CD14-positive monocyte (primary cell): ENCODE measurements at regions not wholly inside any gene's neighbourhood (a gene's known extent, or its start where the extent isn't known, plus 50 kb on each side); places are given as distances from the start of the nearest gene placed in this dataset.

Experiments used
- DNase-seq, 3 donors: peaks; one replicate each; pipeline ENCODE4 v3.0.0-alpha.2; 2011 to 2022
- H2AFZ ChIP-seq: 2 replicates; pipeline ENCODE4 v1.6.0; 2012; ENCODE audit warnings: mild to moderate bottlenecking, low read depth, low read length, inconsistent platforms; ENCODE audit not compliant: insufficient read depth, poor library complexity, severe bottlenecking
- H3K27ac ChIP-seq, 2 donors: 1 replicate in 1 of 2; 2 replicates in 1 of 2; pipeline ENCODE4 v1.5.1; 2012 to 2013; ENCODE audit warnings: low read length in 2 of 2, control low read depth in 1 of 2, inconsistent platforms in 1 of 2, low read depth in 1 of 2, mild to moderate bottlenecking in 1 of 2
- H3K27me3 ChIP-seq, 2 donors: one replicate each; pipeline versions ENCODE4 v1.6.0 to v1.6.1; 2011 to 2013; ENCODE audit warnings: low read length in 2 of 2; ENCODE audit not compliant: control insufficient read depth in 2 of 2, insufficient read depth in 2 of 2
- H3K36me3 ChIP-seq, 2 donors: replicated peaks in 1 of 2; 1 replicate in 1 of 2; 2 replicates in 1 of 2; pipeline versions ENCODE4 v1.5.1 to v1.6.1; 2012 to 2013; ENCODE audit warnings: low read length in 2 of 2, control low read depth in 1 of 2, inconsistent platforms in 1 of 2, mild to moderate bottlenecking in 1 of 2; ENCODE audit not compliant: insufficient read depth in 2 of 2, control insufficient read depth in 1 of 2
- H3K4me1 ChIP-seq, 2 donors: 1 replicate in 1 of 2; 2 replicates in 1 of 2; pipeline versions ENCODE4 v1.5.1 to v1.6.1; 2012 to 2013; ENCODE audit warnings: low read length in 2 of 2, control low read depth in 1 of 2, inconsistent platforms in 1 of 2, mild to moderate bottlenecking in 1 of 2, moderate library complexity in 1 of 2; ENCODE audit not compliant: insufficient read depth in 2 of 2, control insufficient read depth in 1 of 2
- H3K4me2 ChIP-seq: replicated peaks from 2 replicates; pipeline ENCODE3; 2012; ENCODE audit warnings: low read length, moderate library complexity, mild to moderate bottlenecking; ENCODE audit not compliant: poor library complexity, severe bottlenecking; ENCODE audit errors: extremely low read depth
- H3K4me3 ChIP-seq, 3 experiments: fragments of 200-600 bp in 1 of 3; sonication (generic) in 1 of 3; replicated peaks in 1 of 3; 1 replicate in 2 of 3; 2 replicates in 1 of 3; pipeline ENCODE4 v1.5.1; 2011 to 2013; ENCODE audit warnings: low read length in 3 of 3, mild to moderate bottlenecking in 3 of 3, control low read depth in 2 of 3, low read depth in 2 of 3, inconsistent platforms in 1 of 3, moderate library complexity in 1 of 3
- H3K79me2 ChIP-seq: 2 replicates; pipeline ENCODE4 v1.6.0; 2012; ENCODE audit warnings: mild to moderate bottlenecking, control low read depth, inconsistent platforms, low read length, moderate library complexity; ENCODE audit not compliant: insufficient read depth
- H3K9ac ChIP-seq: 2 replicates; pipeline ENCODE4 v1.6.0; 2017; ENCODE audit warnings: low read length, mild to moderate bottlenecking; ENCODE audit not compliant: insufficient read depth, poor library complexity, severe bottlenecking
- H3K9me3 ChIP-seq, 2 donors: replicated peaks in 1 of 2; 1 replicate in 1 of 2; 2 replicates in 1 of 2; pipeline versions ENCODE4 v1.5.1 to v1.6.1; 2012 to 2013; ENCODE audit warnings: low read length in 2 of 2, control low read depth in 1 of 2; ENCODE audit not compliant: control insufficient read depth in 1 of 2, insufficient read depth in 1 of 2
- H4K20me1 ChIP-seq: 2 replicates; pipeline ENCODE4 v1.6.0; 2012; ENCODE audit warnings: mild to moderate bottlenecking, low read length, control low read depth, moderate library complexity; ENCODE audit not compliant: insufficient read depth
- H3K27ac Mint-ChIP-seq, 7 donors: one replicate each; pipeline ENCODE4 v1.8.0; 2020; ENCODE audit warnings: mild to moderate bottlenecking in 7 of 7, mixed read lengths in 7 of 7, moderate library complexity in 6 of 7, inconsistent platforms in 2 of 7
- H3K27me3 Mint-ChIP-seq, 3 donors: one replicate each; pipeline ENCODE4 v1.8.0; 2021 to 2022; ENCODE audit warnings: low read depth in 3 of 3, mild to moderate bottlenecking in 3 of 3, mixed read lengths in 3 of 3, moderate library complexity in 3 of 3, inconsistent platforms in 1 of 3
- H3K36me3 Mint-ChIP-seq, 2 donors: one replicate each; pipeline ENCODE4 v1.8.0; 2020; ENCODE audit warnings: mixed read lengths in 2 of 2, inconsistent platforms in 1 of 2, mild to moderate bottlenecking in 1 of 2
- H3K4me1 Mint-ChIP-seq: one replicate; pipeline ENCODE4 v1.8.0; 2020; ENCODE audit warnings: mild to moderate bottlenecking, mixed read lengths
- H3K4me3 Mint-ChIP-seq, 2 donors: one replicate each; pipeline ENCODE4 v1.8.0; 2020; ENCODE audit warnings: mild to moderate bottlenecking in 2 of 2, mixed read lengths in 2 of 2, moderate library complexity in 1 of 2
- H3K9me3 Mint-ChIP-seq, 7 donors: one replicate each; pipeline ENCODE4 v1.8.0; 2020 to 2022; ENCODE audit warnings: mixed read lengths in 7 of 7, mild to moderate bottlenecking in 6 of 7, moderate library complexity in 6 of 7, inconsistent platforms in 2 of 7
- CTCF ChIP-seq: fragments of 200-600 bp; IDR thresholded peaks from one replicate; pipeline ENCODE4 v1.8.0; 2022; ENCODE audit warnings: antibody characterized with exemption, mild to moderate bottlenecking
- WGBS: methylation state at CpG from one replicate; pipeline ENCODE4 v1.1.5; 2013; ENCODE audit warnings: missing lambda C conversion rate; ENCODE audit not compliant: insufficient coverage; 5-methylcytosine and 5-hydroxymethylcytosine counted together
- intact Hi-C, 2 donors: fragments of 100-400 bp; cut with micrococcal nuclease; formaldehyde crosslinking; loops; one replicate each; pipeline versions ENCODE4 v1.15.0 to v1.15.1; 2023

DNA sequence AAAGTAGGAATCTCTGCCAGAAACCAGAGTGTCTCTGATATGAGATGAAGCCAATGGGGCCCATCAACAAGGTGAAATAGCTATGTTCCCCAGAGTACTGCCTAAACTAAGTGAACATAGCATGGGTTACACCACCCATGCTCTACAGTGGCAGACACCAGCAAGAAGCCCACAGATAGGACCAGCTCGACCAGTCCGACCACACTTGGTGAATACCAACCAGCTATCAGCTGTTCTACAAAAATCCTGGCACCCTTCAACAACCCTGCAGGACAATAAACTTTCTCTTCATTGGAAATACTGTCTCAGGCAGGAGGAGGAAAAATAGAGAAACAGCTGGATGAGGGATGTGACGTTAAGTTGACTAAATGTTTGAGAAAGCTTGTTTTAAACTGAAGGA lies 311.4 kb downstream of the EPM2A start:
- Histone ChIP-seq H4K20me1 (no peaks in the 10 kb centered on the region), H3K4me3 (no peak overlapping the region), H3K4me2 (no peak overlapping the region), H3K9me3 (no peaks in the 10 kb centered on the region), H2AFZ (no peak overlapping the region), H3K27ac (no peak overlapping the region), H3K9ac (no peak overlapping the region), H3K79me2 (no peaks in the 10 kb centered on the region), H3K36me3 (no peaks in the 10 kb centered on the region), H3K4me1 (no peaks in the 10 kb centered on the region), H3K27me3 (no peaks in the 10 kb centered on the region)
- intact Hi-C loops, result no loop called here
- no peak for DNase-seq
- no peaks in the 10 kb centered on the region for H3K4me1 Mint-ChIP-seq
- 100% methylated on average over 2 of the region's 3 CpGs for WGBS
- no peak overlapping the region for H3K27ac Mint-ChIP-seq
- no peak for TF ChIP-seq CTCF
- H3K27me3 Mint-ChIP-seq, result peaks cover 0 to 1% (median 0%) of the 10 kb centered on the region in 3 donors
- H3K4me3 Mint-ChIP-seq, result no peak overlapping the region
- peaks cover 0 to 12% (median 2%) of the 10 kb centered on the region in 7 donors for H3K9me3 Mint-ChIP-seq
- H3K36me3 Mint-ChIP-seq, result no peaks in the 10 kb centered on the region

DNA sequence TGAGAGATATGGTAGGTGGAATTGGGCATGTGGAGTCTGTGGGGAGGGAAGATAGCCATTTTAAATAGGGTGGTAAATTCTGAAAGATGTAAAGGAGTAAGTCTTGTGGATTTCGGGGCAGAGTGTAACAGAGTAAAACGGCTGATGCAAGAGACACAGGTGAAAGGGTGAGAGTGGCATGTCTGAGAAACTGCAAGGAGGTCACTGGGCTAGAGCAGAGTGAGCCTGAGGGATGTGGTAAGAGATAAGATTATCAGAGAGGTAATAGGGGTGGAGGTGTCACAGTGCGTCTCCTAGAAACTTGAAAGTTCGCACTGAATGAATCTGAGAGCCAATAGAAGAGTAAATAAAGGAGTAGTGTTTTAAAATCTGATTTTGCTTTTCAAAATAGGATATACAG lies 308.1 kb downstream of the EPM2A start:
- intact Hi-C loops, result no loop called here
- 79% methylated on average over 4 of the region's 4 CpGs for WGBS
- H3K4me3 Mint-ChIP-seq, result no peak overlapping the region

More for the DNA sequence above, 308.1 kb downstream of the EPM2A start:
- H3K9me3 Mint-ChIP-seq, result peaks cover 0 to 11% (median 6%) of the 10 kb centered on the region in 7 donors
- Histone ChIP-seq H4K20me1 (no peaks in the 10 kb centered on the region), H3K79me2 (no peaks in the 10 kb centered on the region), H3K36me3 (no peaks in the 10 kb centered on the region), H2AFZ (no peak overlapping the region), H3K4me3 (no peak overlapping the region), H3K27ac (no peak overlapping the region), H3K9me3 (peaks cover 0 to 4% of the 10 kb centered on the region in 2 donors), H3K4me1 (no peaks in the 10 kb centered on the region), H3K4me2 (no peak overlapping the region), H3K9ac (no peak overlapping the region), H3K27me3 (no peaks in the 10 kb centered on the region)
- H3K4me1 Mint-ChIP-seq, result no peaks in the 10 kb centered on the region
- DNase-seq, result no peak
- TF ChIP-seq CTCF, result no peak
- peaks cover 0 to 1% (median 1%) of the 10 kb centered on the region in 3 donors for H3K27me3 Mint-ChIP-seq
- no peaks in the 10 kb centered on the region for H3K36me3 Mint-ChIP-seq
- no peak overlapping the region for H3K27ac Mint-ChIP-seq
